ENCODE measurements at regions not wholly inside any gene's neighbourhood (a gene's known extent, or its start where the extent isn't known, plus 50 kb on each side); places are given as distances from the start of the nearest gene placed in this dataset.

GRCh38 chr1:14524826-14525636 is 73.5 kb upstream of the KAZN start:
- H3K27me3 ChIP-seq (ENCODE audit: control insufficient read depth in 3 of 3, insufficient read depth in 3 of 3, low read depth in 1 of 3, low read length in 3 of 3): no peaks in the 10 kb centered on the region
- no peak overlapping the region for H2AFZ ChIP-seq (ENCODE audit: low read length)
- DNase-seq (ENCODE audit: low spot score): no peak
- WGBS, 2 donors (ENCODE audit: extremely low coverage in 2 of 2, insufficient read length in 2 of 2, insufficient replicate concordance in 1 of 2): no CpG with 5 or more reads among the region's 3 CpGs
- no peak overlapping the region for H3K18ac ChIP-seq (ENCODE audit: low read length)
- no peak overlapping the region for H2BK5ac ChIP-seq (ENCODE audit: low read length)
- no peak overlapping the region for H2BK15ac ChIP-seq (ENCODE audit: low read length)
- H3K9me3 ChIP-seq (replicated peaks in 1 of 2; ENCODE audit: control insufficient read depth in 2 of 2, insufficient read depth in 1 of 2, low read depth in 1 of 2, low read length in 2 of 2): no peaks in the 10 kb centered on the region
- H3K79me1 ChIP-seq (ENCODE audit: low read depth, low read length): no peaks in the 10 kb centered on the region
- no peak overlapping the region for H3K9ac ChIP-seq (ENCODE audit: low read depth, low read length, poor library complexity)
- no peak overlapping the region for H2BK120ac ChIP-seq (ENCODE audit: low read depth, low read length)
- peaks cover 4 to 10% of the 10 kb centered on the region in 2 donors for H3K4me1 ChIP-seq (ENCODE audit: control insufficient read depth in 2 of 2, insufficient read depth in 1 of 2, low read depth in 1 of 2, low read length in 2 of 2)
- no peaks in the 10 kb centered on the region for H3K36me3 ChIP-seq (replicated peaks in 1 of 2; ENCODE audit: control insufficient read depth in 2 of 2, insufficient read depth in 2 of 2, low read length in 2 of 2)
- H3K23ac ChIP-seq (ENCODE audit: low read depth, low read length, poor library complexity): no peak overlapping the region
- no peak overlapping the region for H4K91ac ChIP-seq (ENCODE audit: low read depth, low read length, poor library complexity)
- H3K27ac ChIP-seq (replicated peaks; ENCODE audit: low read length): no peak overlapping the region
- H4K8ac ChIP-seq (ENCODE audit: low read depth, low read length): no peak overlapping the region
- no peak overlapping the region for H2BK12ac ChIP-seq (ENCODE audit: low read length)
- no peak overlapping the region for H3K14ac ChIP-seq (ENCODE audit: low read length)
- no peak overlapping the region for H2AK5ac ChIP-seq (ENCODE audit: low read depth, low read length)
- no peak overlapping the region for H3K4me2 ChIP-seq (ENCODE audit: insufficient read depth, low read length, poor library complexity, severe bottlenecking)
- H3K4ac ChIP-seq (ENCODE audit: low read length): no peak overlapping the region
- no peak overlapping the region for H3K4me3 ChIP-seq (ENCODE audit: low read length in 2 of 2)

- H3K79me1 ChIP-seq (ENCODE audit: low read depth, low read length): no peaks in the 10 kb centered on the region
- H3K4me2 ChIP-seq (ENCODE audit: insufficient read depth, low read length, poor library complexity, severe bottlenecking): no peak overlapping the region
- H4K91ac ChIP-seq (ENCODE audit: low read depth, low read length, poor library complexity): no peak overlapping the region
- no peak overlapping the region for H3K4me3 ChIP-seq (ENCODE audit: low read length in 2 of 2)
- H2AK5ac ChIP-seq (ENCODE audit: low read depth, low read length): no peak overlapping the region
- no peak overlapping the region for H3K14ac ChIP-seq (ENCODE audit: low read length)
- no peaks in the 10 kb centered on the region for H3K9me3 ChIP-seq (replicated peaks in 1 of 2; ENCODE audit: control insufficient read depth in 2 of 2, insufficient read depth in 1 of 2, low read depth in 1 of 2, low read length in 2 of 2)
- H3K4ac ChIP-seq (ENCODE audit: low read length): no peak overlapping the region
- no peak overlapping the region for H3K9ac ChIP-seq (ENCODE audit: low read depth, low read length, poor library complexity)
- H2BK5ac ChIP-seq (ENCODE audit: low read length): no peak overlapping the region
- H3K27me3 ChIP-seq (ENCODE audit: control insufficient read depth in 3 of 3, insufficient read depth in 3 of 3, low read depth in 1 of 3, low read length in 3 of 3): no peaks in the 10 kb centered on the region
- H4K8ac ChIP-seq (ENCODE audit: low read depth, low read length): no peak overlapping the region
- H3K23ac ChIP-seq (ENCODE audit: low read depth, low read length, poor library complexity): no peak overlapping the region
- H2BK15ac ChIP-seq (ENCODE audit: low read length): no peak overlapping the region
- H2BK12ac ChIP-seq (ENCODE audit: low read length): no peak overlapping the region
- no peaks in the 10 kb centered on the region for H3K36me3 ChIP-seq (replicated peaks in 1 of 2; ENCODE audit: control insufficient read depth in 2 of 2, insufficient read depth in 2 of 2, low read length in 2 of 2)
- H3K27ac ChIP-seq (replicated peaks; ENCODE audit: low read length): no peak overlapping the region
- no CpG with 5 or more reads among the region's 2 CpGs for WGBS, 2 donors (ENCODE audit: extremely low coverage in 2 of 2, insufficient read length in 2 of 2, insufficient replicate concordance in 1 of 2)
- DNase-seq (ENCODE audit: low spot score): no peak
- H3K18ac ChIP-seq (ENCODE audit: low read length): no peak overlapping the region
- H2BK120ac ChIP-seq (ENCODE audit: low read depth, low read length): no peak overlapping the region
- no peaks in the 10 kb centered on the region for H3K4me1 ChIP-seq (ENCODE audit: control insufficient read depth in 2 of 2, insufficient read depth in 1 of 2, low read depth in 1 of 2, low read length in 2 of 2)
- H2AFZ ChIP-seq (ENCODE audit: low read length): no peak overlapping the region
These were observed 69.0 kb upstream of the KAZN start for GRCh38 chr1:14529475-14529874.

GRCh38 chr1:14531519-14531918 is 67.0 kb upstream of the KAZN start:
- Histone ChIP-seq H2AK5ac (ENCODE audit: low read depth, low read length) (no peak overlapping the region), H3K4me1 (ENCODE audit: control insufficient read depth in 2 of 2, insufficient read depth in 1 of 2, low read depth in 1 of 2, low read length in 2 of 2) (no peaks in the 10 kb centered on the region), H3K27me3 (ENCODE audit: control insufficient read depth in 3 of 3, insufficient read depth in 3 of 3, low read depth in 1 of 3, low read length in 3 of 3) (no peaks in the 10 kb centered on the region), H2BK5ac (ENCODE audit: low read length) (no peak overlapping the region), H3K36me3 (replicated peaks in 1 of 2; ENCODE audit: control insufficient read depth in 2 of 2, insufficient read depth in 2 of 2, low read length in 2 of 2) (no peaks in the 10 kb centered on the region), H3K79me1 (ENCODE audit: low read depth, low read length) (no peaks in the 10 kb centered on the region), H2BK120ac (ENCODE audit: low read depth, low read length) (no peak overlapping the region), H2BK15ac (ENCODE audit: low read length) (no peak overlapping the region), H3K4me3 (ENCODE audit: low read length in 2 of 2) (no peak overlapping the region), H2BK12ac (ENCODE audit: low read length) (no peak overlapping the region), H4K8ac (ENCODE audit: low read depth, low read length) (no peak overlapping the region), H3K9ac (ENCODE audit: low read depth, low read length, poor library complexity) (no peak overlapping the region), H3K14ac (ENCODE audit: low read length) (no peak overlapping the region), H3K4me2 (ENCODE audit: insufficient read depth, low read length, poor library complexity, severe bottlenecking) (no peak overlapping the region), H3K9me3 (replicated peaks in 1 of 2; ENCODE audit: control insufficient read depth in 2 of 2, insufficient read depth in 1 of 2, low read depth in 1 of 2, low read length in 2 of 2) (peaks cover 0 to 5% of the 10 kb centered on the region in 2 donors), H3K27ac (replicated peaks; ENCODE audit: low read length) (no peak overlapping the region), H3K4ac (ENCODE audit: low read length) (no peak overlapping the region), H2AFZ (ENCODE audit: low read length) (no peak overlapping the region), H3K23ac (ENCODE audit: low read depth, low read length, poor library complexity) (no peak overlapping the region), H3K18ac (ENCODE audit: low read length) (no peak overlapping the region), H4K91ac (ENCODE audit: low read depth, low read length, poor library complexity) (no peak overlapping the region)
- no peak for DNase-seq (ENCODE audit: low spot score)
- WGBS, 2 donors (ENCODE audit: extremely low coverage in 2 of 2, insufficient read length in 2 of 2, insufficient replicate concordance in 1 of 2): no CpG with 5 or more reads among the region's 4 CpGs

GRCh38 chr1:14535619-14536355 is 62.7 kb upstream of the KAZN start:
- H4K8ac ChIP-seq (ENCODE audit: low read depth, low read length): no peak overlapping the region
- no peak overlapping the region for H3K4ac ChIP-seq (ENCODE audit: low read length)
- no peak overlapping the region for H4K91ac ChIP-seq (ENCODE audit: low read depth, low read length, poor library complexity)
- no peaks in the 10 kb centered on the region for H3K36me3 ChIP-seq (replicated peaks in 1 of 2; ENCODE audit: control insufficient read depth in 2 of 2, insufficient read depth in 2 of 2, low read length in 2 of 2)
- no peak overlapping the region for H3K9ac ChIP-seq (ENCODE audit: low read depth, low read length, poor library complexity)
- no peaks in the 10 kb centered on the region for H3K27me3 ChIP-seq (ENCODE audit: control insufficient read depth in 3 of 3, insufficient read depth in 3 of 3, low read depth in 1 of 3, low read length in 3 of 3)
- H2AFZ ChIP-seq (ENCODE audit: low read length): no peak overlapping the region
- DNase-seq (ENCODE audit: low spot score): no peak
- peaks cover 0 to 20% of the 10 kb centered on the region in 2 donors for H3K9me3 ChIP-seq (replicated peaks in 1 of 2; ENCODE audit: control insufficient read depth in 2 of 2, insufficient read depth in 1 of 2, low read depth in 1 of 2, low read length in 2 of 2)
- no peak overlapping the region for H3K23ac ChIP-seq (ENCODE audit: low read depth, low read length, poor library complexity)
- no peak overlapping the region for H3K18ac ChIP-seq (ENCODE audit: low read length)
- no peak overlapping the region for H3K4me3 ChIP-seq (ENCODE audit: low read length in 2 of 2)
- H3K27ac ChIP-seq (replicated peaks; ENCODE audit: low read length): no peak overlapping the region
- H2AK5ac ChIP-seq (ENCODE audit: low read depth, low read length): no peak overlapping the region
- H2BK15ac ChIP-seq (ENCODE audit: low read length): no peak overlapping the region
- no peak overlapping the region for H2BK5ac ChIP-seq (ENCODE audit: low read length)
- no peak overlapping the region for H2BK120ac ChIP-seq (ENCODE audit: low read depth, low read length)
- no peaks in the 10 kb centered on the region for H3K79me1 ChIP-seq (ENCODE audit: low read depth, low read length)
- H3K4me2 ChIP-seq (ENCODE audit: insufficient read depth, low read length, poor library complexity, severe bottlenecking): no peak overlapping the region
- no peak overlapping the region for H2BK12ac ChIP-seq (ENCODE audit: low read length)
- no CpG with 5 or more reads among the region's 6 CpGs for WGBS, 2 donors (ENCODE audit: extremely low coverage in 2 of 2, insufficient read length in 2 of 2, insufficient replicate concordance in 1 of 2)
- H3K4me1 ChIP-seq (ENCODE audit: control insufficient read depth in 2 of 2, insufficient read depth in 1 of 2, low read depth in 1 of 2, low read length in 2 of 2): peaks cover 0 to 17% of the 10 kb centered on the region in 2 donors
- H3K14ac ChIP-seq (ENCODE audit: low read length): no peak overlapping the region
